ENCODE measurements at regions not wholly inside any gene's neighbourhood (a gene's known extent, or its start where the extent isn't known, plus 50 kb on each side); places are given as distances from the start of the nearest gene placed in this dataset.

DNA sequence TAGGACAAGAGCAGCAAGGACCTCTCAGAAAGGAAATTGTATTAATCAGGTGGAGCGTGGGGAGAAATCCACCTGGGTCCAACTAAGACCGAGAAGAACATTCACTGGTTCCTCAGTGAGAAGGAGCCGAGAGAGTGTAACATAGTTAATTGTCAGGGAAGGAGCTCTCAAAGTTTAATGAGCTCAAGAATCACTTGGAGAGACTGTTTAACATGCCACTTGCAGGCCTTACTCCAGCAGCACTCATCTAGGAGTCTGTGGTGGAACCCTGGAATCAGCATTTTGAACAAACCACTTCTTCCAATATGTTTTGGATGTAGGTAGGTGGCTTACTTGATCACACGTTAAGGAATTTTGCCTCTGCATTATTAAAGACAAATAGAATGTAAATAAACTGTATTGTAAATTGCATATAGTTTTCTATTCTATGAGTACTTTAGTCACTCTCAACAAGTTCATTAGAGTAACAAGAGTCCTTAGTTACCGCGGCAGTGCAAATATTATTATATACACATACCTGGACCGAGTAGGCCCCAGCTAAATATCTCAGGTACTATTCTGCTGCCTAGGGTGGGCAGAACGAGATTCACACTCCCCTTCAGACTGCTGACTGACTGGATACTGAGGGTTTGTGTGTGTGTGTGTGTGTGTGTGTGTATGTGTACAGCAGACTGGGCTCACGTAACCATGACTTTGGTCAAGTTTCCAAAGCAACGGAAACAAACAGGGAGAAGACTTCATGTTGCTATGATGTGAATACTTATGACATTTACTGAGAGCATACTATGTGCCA lies 203.2 kb upstream of the USP24 start:
- no peak overlapping the region for H2BK120ac ChIP-seq (ENCODE audit: low read depth, low read length)
- H3K27ac ChIP-seq (replicated peaks; ENCODE audit: low read length), result no peak overlapping the region
- no peak overlapping the region for H2BK12ac ChIP-seq (ENCODE audit: low read length)
- H2BK5ac ChIP-seq (ENCODE audit: low read length), result no peak overlapping the region
- H3K27me3 ChIP-seq (ENCODE audit: control insufficient read depth in 3 of 3, insufficient read depth in 3 of 3, low read depth in 1 of 3, low read length in 3 of 3), result no peaks in the 10 kb centered on the region
- no peak overlapping the region for H4K91ac ChIP-seq (ENCODE audit: low read depth, low read length, poor library complexity)
- no peaks in the 10 kb centered on the region for H3K36me3 ChIP-seq (replicated peaks in 1 of 2; ENCODE audit: control insufficient read depth in 2 of 2, insufficient read depth in 2 of 2, low read length in 2 of 2)
- H2BK15ac ChIP-seq (ENCODE audit: low read length), result no peak overlapping the region
- H2AFZ ChIP-seq (ENCODE audit: low read length), result no peak overlapping the region
- WGBS, 2 donors (ENCODE audit: extremely low coverage in 2 of 2, insufficient read length in 2 of 2, insufficient replicate concordance in 1 of 2), result no CpG with 5 or more reads among the region's 10 CpGs
- H2AK5ac ChIP-seq (ENCODE audit: low read depth, low read length), result no peak overlapping the region
- peaks cover 0 to 3% of the 10 kb centered on the region in 2 donors for H3K9me3 ChIP-seq (replicated peaks in 1 of 2; ENCODE audit: control insufficient read depth in 2 of 2, insufficient read depth in 1 of 2, low read depth in 1 of 2, low read length in 2 of 2)
- H3K79me1 ChIP-seq (ENCODE audit: low read depth, low read length), result no peaks in the 10 kb centered on the region
- H3K4ac ChIP-seq (ENCODE audit: low read length), result no peak overlapping the region
- no peaks in the 10 kb centered on the region for H3K4me1 ChIP-seq (ENCODE audit: control insufficient read depth in 2 of 2, insufficient read depth in 1 of 2, low read depth in 1 of 2, low read length in 2 of 2)
- no peak overlapping the region for H3K14ac ChIP-seq (ENCODE audit: low read length)
- no peak overlapping the region for H3K9ac ChIP-seq (ENCODE audit: low read depth, low read length, poor library complexity)
- H3K23ac ChIP-seq (ENCODE audit: low read depth, low read length, poor library complexity), result no peak overlapping the region
- H4K8ac ChIP-seq (ENCODE audit: low read depth, low read length), result no peak overlapping the region
- H3K4me3 ChIP-seq (ENCODE audit: low read length in 2 of 2), result no peak overlapping the region
- DNase-seq (ENCODE audit: low spot score), result no peak
- H3K18ac ChIP-seq (ENCODE audit: low read length), result no peak overlapping the region
- no peak overlapping the region for H3K4me2 ChIP-seq (ENCODE audit: insufficient read depth, low read length, poor library complexity, severe bottlenecking)

DNA sequence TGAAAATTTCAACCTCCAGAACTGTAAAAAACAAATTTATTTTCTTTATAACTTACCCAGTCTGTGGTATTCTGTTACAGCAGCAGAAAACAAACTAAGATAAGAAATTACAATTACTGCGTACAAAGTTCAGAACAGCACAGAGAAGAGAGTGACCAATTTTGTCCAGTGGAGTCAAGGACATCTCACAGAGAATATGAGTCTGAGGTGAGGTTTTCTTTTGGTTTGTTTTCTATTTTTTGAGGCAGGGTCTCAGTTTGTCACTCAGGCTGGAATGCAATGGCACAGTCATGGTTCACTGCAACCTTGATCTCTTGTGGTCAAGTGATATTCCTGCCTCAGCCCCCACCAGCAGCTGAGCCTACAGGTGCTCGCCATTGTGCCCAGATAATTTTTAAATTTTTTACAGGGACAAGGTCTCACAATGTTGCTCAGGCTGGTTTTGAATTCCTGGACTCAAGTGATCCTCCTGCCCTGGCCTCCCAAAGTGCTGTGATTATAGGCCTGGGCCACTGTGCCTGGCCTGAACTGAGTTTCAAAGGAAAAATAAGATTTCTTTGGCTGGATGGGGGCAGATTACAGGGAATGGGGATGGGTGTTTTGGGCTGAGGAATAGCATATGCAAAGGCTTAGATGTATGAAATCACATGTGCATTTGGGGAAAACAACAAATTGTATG lies 201.1 kb upstream of the USP24 start:
- Histone ChIP-seq H3K27ac (replicated peaks; ENCODE audit: low read length) (no peak overlapping the region), H3K4me3 (ENCODE audit: low read length in 2 of 2) (no peak overlapping the region), H4K91ac (ENCODE audit: low read depth, low read length, poor library complexity) (no peak overlapping the region), H2BK120ac (ENCODE audit: low read depth, low read length) (no peak overlapping the region), H2AK5ac (ENCODE audit: low read depth, low read length) (no peak overlapping the region), H2AFZ (ENCODE audit: low read length) (no peak overlapping the region), H3K23ac (ENCODE audit: low read depth, low read length, poor library complexity) (no peak overlapping the region), H3K36me3 (replicated peaks in 1 of 2; ENCODE audit: control insufficient read depth in 2 of 2, insufficient read depth in 2 of 2, low read length in 2 of 2) (no peaks in the 10 kb centered on the region), H3K79me1 (ENCODE audit: low read depth, low read length) (no peaks in the 10 kb centered on the region), H3K4me1 (ENCODE audit: control insufficient read depth in 2 of 2, insufficient read depth in 1 of 2, low read depth in 1 of 2, low read length in 2 of 2) (no peaks in the 10 kb centered on the region), H3K18ac (ENCODE audit: low read length) (no peak overlapping the region), H3K9me3 (replicated peaks in 1 of 2; ENCODE audit: control insufficient read depth in 2 of 2, insufficient read depth in 1 of 2, low read depth in 1 of 2, low read length in 2 of 2) (no peaks in the 10 kb centered on the region), H4K8ac (ENCODE audit: low read depth, low read length) (no peak overlapping the region), H3K4ac (ENCODE audit: low read length) (no peak overlapping the region), H2BK12ac (ENCODE audit: low read length) (no peak overlapping the region), H3K27me3 (ENCODE audit: control insufficient read depth in 3 of 3, insufficient read depth in 3 of 3, low read depth in 1 of 3, low read length in 3 of 3) (no peaks in the 10 kb centered on the region), H2BK15ac (ENCODE audit: low read length) (no peak overlapping the region), H3K14ac (ENCODE audit: low read length) (no peak overlapping the region), H2BK5ac (ENCODE audit: low read length) (no peak overlapping the region), H3K9ac (ENCODE audit: low read depth, low read length, poor library complexity) (no peak overlapping the region), H3K4me2 (ENCODE audit: insufficient read depth, low read length, poor library complexity, severe bottlenecking) (no peak overlapping the region)
- no peak for DNase-seq (ENCODE audit: low spot score)
- WGBS, 2 donors (ENCODE audit: extremely low coverage in 2 of 2, insufficient read length in 2 of 2, insufficient replicate concordance in 1 of 2), result no CpG with 5 or more reads among the region's 2 CpGs

DNA sequence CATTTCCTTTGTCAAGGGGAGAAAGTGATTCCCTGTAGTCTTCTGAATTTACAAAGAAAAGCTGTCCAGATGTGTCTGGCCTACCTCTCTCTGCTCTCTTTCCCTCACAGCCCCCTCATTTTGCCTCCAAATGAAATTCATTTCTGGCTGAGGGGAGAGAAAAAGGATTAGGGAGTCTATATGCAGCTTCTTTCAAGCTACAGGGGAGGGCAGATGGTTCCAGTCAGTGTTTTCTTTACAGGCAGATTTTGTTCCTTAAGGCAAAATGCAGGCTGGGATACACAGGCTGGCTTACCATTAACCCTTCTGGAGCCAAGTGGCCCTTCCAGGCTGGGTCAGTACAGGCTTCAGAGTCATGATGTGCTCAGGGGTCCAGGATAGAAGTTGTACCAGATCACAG lies 198.1 kb upstream of the USP24 start:
- Histone ChIP-seq H3K36me3 (replicated peaks in 1 of 2; ENCODE audit: control insufficient read depth in 2 of 2, insufficient read depth in 2 of 2, low read length in 2 of 2) (no peaks in the 10 kb centered on the region), H3K27ac (replicated peaks; ENCODE audit: low read length) (no peak overlapping the region), H3K23ac (ENCODE audit: low read depth, low read length, poor library complexity) (no peak overlapping the region), H3K4me1 (ENCODE audit: control insufficient read depth in 2 of 2, insufficient read depth in 1 of 2, low read depth in 1 of 2, low read length in 2 of 2) (no peaks in the 10 kb centered on the region), H3K27me3 (ENCODE audit: control insufficient read depth in 3 of 3, insufficient read depth in 3 of 3, low read depth in 1 of 3, low read length in 3 of 3) (no peaks in the 10 kb centered on the region), H2AFZ (ENCODE audit: low read length) (no peak overlapping the region), H3K18ac (ENCODE audit: low read length) (no peak overlapping the region), H3K4ac (ENCODE audit: low read length) (no peak overlapping the region), H2BK12ac (ENCODE audit: low read length) (no peak overlapping the region), H2BK15ac (ENCODE audit: low read length) (no peak overlapping the region), H4K8ac (ENCODE audit: low read depth, low read length) (no peak overlapping the region), H2AK5ac (ENCODE audit: low read depth, low read length) (no peak overlapping the region), H3K79me1 (ENCODE audit: low read depth, low read length) (no peaks in the 10 kb centered on the region), H3K9ac (ENCODE audit: low read depth, low read length, poor library complexity) (no peak overlapping the region), H4K91ac (ENCODE audit: low read depth, low read length, poor library complexity) (no peak overlapping the region), H2BK5ac (ENCODE audit: low read length) (no peak overlapping the region), H3K14ac (ENCODE audit: low read length) (no peak overlapping the region), H2BK120ac (ENCODE audit: low read depth, low read length) (no peak overlapping the region), H3K4me2 (ENCODE audit: insufficient read depth, low read length, poor library complexity, severe bottlenecking) (no peak overlapping the region), H3K4me3 (ENCODE audit: low read length in 2 of 2) (no peak overlapping the region), H3K9me3 (replicated peaks in 1 of 2; ENCODE audit: control insufficient read depth in 2 of 2, insufficient read depth in 1 of 2, low read depth in 1 of 2, low read length in 2 of 2) (no peaks in the 10 kb centered on the region)
- no peak for DNase-seq (ENCODE audit: low spot score)

DNA sequence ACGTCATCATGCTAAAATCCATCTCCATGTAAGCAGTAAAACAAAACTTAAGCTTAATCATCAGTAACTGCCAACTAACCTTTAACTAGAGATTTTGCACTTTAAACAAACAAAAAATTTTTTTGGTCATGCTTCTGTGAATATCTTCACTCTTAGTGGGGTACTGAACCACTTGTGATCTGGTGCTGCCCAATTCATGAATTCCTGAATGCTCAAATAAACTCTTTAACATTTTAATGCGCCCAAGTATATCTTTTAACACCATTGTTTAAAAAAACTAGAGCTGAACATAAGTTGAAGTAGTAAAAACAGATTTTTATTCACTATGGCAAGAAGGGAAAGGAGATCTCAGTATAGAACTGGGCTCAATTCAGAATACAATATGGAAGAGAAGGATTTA lies 196.9 kb upstream of the USP24 start:
- no peaks in the 10 kb centered on the region for H3K4me1 ChIP-seq (ENCODE audit: control insufficient read depth in 2 of 2, insufficient read depth in 1 of 2, low read depth in 1 of 2, low read length in 2 of 2)
- H3K9me3 ChIP-seq (replicated peaks in 1 of 2; ENCODE audit: control insufficient read depth in 2 of 2, insufficient read depth in 1 of 2, low read depth in 1 of 2, low read length in 2 of 2), result no peaks in the 10 kb centered on the region
- H3K79me1 ChIP-seq (ENCODE audit: low read depth, low read length), result no peaks in the 10 kb centered on the region
- WGBS, 2 donors (ENCODE audit: extremely low coverage in 2 of 2, insufficient read length in 2 of 2, insufficient replicate concordance in 1 of 2), result no CpG with 5 or more reads among the region's 2 CpGs
- no peak overlapping the region for H3K4ac ChIP-seq (ENCODE audit: low read length)
- no peak overlapping the region for H2BK12ac ChIP-seq (ENCODE audit: low read length)
- H3K9ac ChIP-seq (ENCODE audit: low read depth, low read length, poor library complexity), result no peak overlapping the region
- no peak overlapping the region for H4K8ac ChIP-seq (ENCODE audit: low read depth, low read length)
- no peaks in the 10 kb centered on the region for H3K36me3 ChIP-seq (replicated peaks in 1 of 2; ENCODE audit: control insufficient read depth in 2 of 2, insufficient read depth in 2 of 2, low read length in 2 of 2)
- no peak for DNase-seq (ENCODE audit: low spot score)
- H3K14ac ChIP-seq (ENCODE audit: low read length), result no peak overlapping the region
- no peaks in the 10 kb centered on the region for H3K27me3 ChIP-seq (ENCODE audit: control insufficient read depth in 3 of 3, insufficient read depth in 3 of 3, low read depth in 1 of 3, low read length in 3 of 3)
- no peak overlapping the region for H2BK15ac ChIP-seq (ENCODE audit: low read length)
- H3K27ac ChIP-seq (replicated peaks; ENCODE audit: low read length), result no peak overlapping the region
- no peak overlapping the region for H3K18ac ChIP-seq (ENCODE audit: low read length)
- H3K23ac ChIP-seq (ENCODE audit: low read depth, low read length, poor library complexity), result no peak overlapping the region
- H3K4me2 ChIP-seq (ENCODE audit: insufficient read depth, low read length, poor library complexity, severe bottlenecking), result no peak overlapping the region
- no peak overlapping the region for H3K4me3 ChIP-seq (ENCODE audit: low read length in 2 of 2)
- no peak overlapping the region for H2BK5ac ChIP-seq (ENCODE audit: low read length)
- no peak overlapping the region for H2AFZ ChIP-seq (ENCODE audit: low read length)
- H2AK5ac ChIP-seq (ENCODE audit: low read depth, low read length), result no peak overlapping the region
- no peak overlapping the region for H2BK120ac ChIP-seq (ENCODE audit: low read depth, low read length)
- H4K91ac ChIP-seq (ENCODE audit: low read depth, low read length, poor library complexity), result no peak overlapping the region

Measured in neuronal stem cell (in vitro differentiated cells).